GM21447 (cell line): ENCODE measurements at regions not wholly inside any gene's neighbourhood (a gene's known extent, or its start where the extent isn't known, plus 50 kb on each side); places are given as distances from the start of the nearest gene placed in this dataset.
"Not testable (repeated sequence)": the region's sequence is repeated elsewhere in the genome, so short reads cannot be mapped to it uniquely, and the experiment has no call there.

Experiments
- ATAC-seq: cut with Tn5 transposase; IDR thresholded peaks from one replicate; pipeline ENCODE4 v1.9.1; 2021; ENCODE audit not compliant: unreplicated experiment

GRCh38 chr14:106204063-106204462 is 677.7 kb downstream of the TMEM121 start:
- no peak for ATAC-seq

GRCh38 chr14:106207316-106207715 is 680.9 kb downstream of the TMEM121 start:
- ATAC-seq = no peak

GRCh38 chr14:106208794-106209193 is 682.4 kb downstream of the TMEM121 start:
- no peak for ATAC-seq

- ATAC-seq = no peak
These were observed 683.4 kb downstream of the TMEM121 start for GRCh38 chr14:106209755-106210154.

- no peak for ATAC-seq
These were observed 684.3 kb downstream of the TMEM121 start for GRCh38 chr14:106210650-106211049.

- no peak for ATAC-seq
These were observed 685.0 kb downstream of the TMEM121 start for GRCh38 chr14:106211334-106211900.

- ATAC-seq = no peak
These were observed 688.8 kb downstream of the TMEM121 start for GRCh38 chr14:106215229-106215628.

- no peak for ATAC-seq
These were observed 690.3 kb downstream of the TMEM121 start for GRCh38 chr14:106216679-106217078.

- no peak for ATAC-seq
These were observed 691.8 kb downstream of the TMEM121 start for GRCh38 chr14:106218174-106218573.

- no peak for ATAC-seq
These were observed 695.9 kb downstream of the TMEM121 start for GRCh38 chr14:106222311-106222710.

GRCh38 chr14:106222731-106223130 is 696.3 kb downstream of the TMEM121 start:
- no peak for ATAC-seq

- no peak for ATAC-seq
These were observed 701.4 kb downstream of the TMEM121 start for GRCh38 chr14:106227793-106228192.

GRCh38 chr14:106228541-106229158 is 702.3 kb downstream of the TMEM121 start:
- no peak for ATAC-seq

- ATAC-seq = no peak
These were observed 703.7 kb downstream of the TMEM121 start for GRCh38 chr14:106230071-106230470.

GRCh38 chr14:106233191-106233590 is 706.8 kb downstream of the TMEM121 start:
- not testable (repeated sequence) for ATAC-seq

GRCh38 chr14:106234525-106235254 is 708.3 kb downstream of the TMEM121 start:
- ATAC-seq = not testable (repeated sequence)

- no peak for ATAC-seq
These were observed 709.2 kb downstream of the TMEM121 start for GRCh38 chr14:106235356-106236159.

- no peak for ATAC-seq
These were observed 722.2 kb downstream of the TMEM121 start for GRCh38 chr14:106248321-106249192.

- ATAC-seq = not testable (repeated sequence)
These were observed 727.6 kb downstream of the TMEM121 start for GRCh38 chr14:106253995-106254394.

- ATAC-seq = not testable (repeated sequence)
These were observed 731.2 kb downstream of the TMEM121 start for GRCh38 chr14:106257569-106257994.
